NCI-H2029 (cell line): ENCODE measurements at regions not wholly inside any gene's neighbourhood (a gene's known extent, or its start where the extent isn't known, plus 50 kb on each side); places are given as distances from the start of the nearest gene placed in this dataset.

Source experiments
- DNase-seq: peaks from one replicate; lab custom pipeline; 2025; lab: John Stamatoyannopoulos, UW

- DNase-seq, result no peak
Observed at GRCh38 chr22:49076300-49077035, 751.2 kb downstream of the BRD1 start.

- DNase-seq, result no peak
Observed at GRCh38 chr22:49075150-49075549, 752.5 kb downstream of the BRD1 start.

- no peak for DNase-seq
Observed at GRCh38 chr22:49073873-49074417, 753.7 kb downstream of the BRD1 start.

- no peak for DNase-seq
Observed at GRCh38 chr22:49072996-49073645, 754.6 kb downstream of the BRD1 start.

- DNase-seq, result no peak
Observed at GRCh38 chr22:49070501-49070900, 757.2 kb downstream of the BRD1 start.

- DNase-seq, result no peak
Observed at GRCh38 chr22:49068861-49069500, 758.7 kb downstream of the BRD1 start.

- no peak for DNase-seq
Observed at GRCh38 chr22:49067504-49067903, 760.2 kb downstream of the BRD1 start.

- no peak for DNase-seq
Observed at GRCh38 chr22:49066619-49067018, 761.1 kb downstream of the BRD1 start.

- DNase-seq, result no peak
Observed at GRCh38 chr22:49064836-49065235, 762.8 kb downstream of the BRD1 start.

GRCh38 chr22:49063545-49063890, 764.2 kb downstream of the BRD1 start:
- DNase-seq, result no peak

GRCh38 chr22:49062802-49063544, 764.7 kb downstream of the BRD1 start:
- DNase-seq, result no peak

- DNase-seq, result peak; percentile 80
Observed at GRCh38 chr22:49062155-49062801, 765.4 kb downstream of the BRD1 start.

GRCh38 chr22:49057910-49058309, 769.8 kb downstream of the BRD1 start:
- DNase-seq, result no peak

GRCh38 chr22:49056301-49056700, 771.4 kb downstream of the BRD1 start:
- DNase-seq, result no peak

GRCh38 chr22:49055406-49055805, 772.3 kb downstream of the BRD1 start:
- no peak for DNase-seq

- DNase-seq, result no peak
Observed at GRCh38 chr22:49053578-49053977, 774.1 kb downstream of the BRD1 start.

- DNase-seq, result no peak
Observed at GRCh38 chr22:49052560-49052959, 775.1 kb downstream of the BRD1 start.

GRCh38 chr22:49052023-49052538, 775.6 kb downstream of the BRD1 start:
- no peak for DNase-seq

GRCh38 chr22:49051491-49052022, 776.1 kb downstream of the BRD1 start:
- no peak for DNase-seq

- DNase-seq, result no peak
Observed at GRCh38 chr22:49049691-49050090, 778.0 kb downstream of the BRD1 start.

- DNase-seq, result no peak
Observed at GRCh38 chr22:49048591-49048990, 779.1 kb downstream of the BRD1 start.
